DMS153 (cell line): ENCODE measurements at regions not wholly inside any gene's neighbourhood (a gene's known extent, or its start where the extent isn't known, plus 50 kb on each side); places are given as distances from the start of the nearest gene placed in this dataset.
"Not testable (repeated sequence)": the region's sequence is repeated elsewhere in the genome, so short reads cannot be mapped to it uniquely, and the experiment has no call there.

Experiments used
- DNase-seq: peaks from one replicate; lab custom pipeline; 2025; lab: John Stamatoyannopoulos, UW

DNA sequence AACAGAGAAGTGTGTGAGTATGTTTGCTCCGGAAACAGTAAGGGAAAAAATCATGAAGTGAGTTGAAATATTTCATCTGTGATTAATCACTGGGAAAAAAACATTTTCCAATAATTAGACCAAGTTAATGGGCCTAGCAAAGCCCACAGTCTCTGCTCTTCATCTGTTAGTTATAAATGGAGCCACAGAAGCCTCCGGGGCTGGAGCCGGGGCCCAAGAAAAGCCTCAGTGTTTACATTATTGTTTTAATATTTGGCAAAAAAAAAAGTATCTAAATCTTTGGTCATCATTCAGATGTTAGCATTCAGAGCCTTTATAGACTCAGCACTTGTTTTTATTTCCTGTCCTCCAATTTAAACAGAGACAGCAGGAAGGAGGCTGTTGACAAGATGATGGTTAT, 115.0 kb downstream of the UBE2U start:
- DNase-seq, result no peak

DNA sequence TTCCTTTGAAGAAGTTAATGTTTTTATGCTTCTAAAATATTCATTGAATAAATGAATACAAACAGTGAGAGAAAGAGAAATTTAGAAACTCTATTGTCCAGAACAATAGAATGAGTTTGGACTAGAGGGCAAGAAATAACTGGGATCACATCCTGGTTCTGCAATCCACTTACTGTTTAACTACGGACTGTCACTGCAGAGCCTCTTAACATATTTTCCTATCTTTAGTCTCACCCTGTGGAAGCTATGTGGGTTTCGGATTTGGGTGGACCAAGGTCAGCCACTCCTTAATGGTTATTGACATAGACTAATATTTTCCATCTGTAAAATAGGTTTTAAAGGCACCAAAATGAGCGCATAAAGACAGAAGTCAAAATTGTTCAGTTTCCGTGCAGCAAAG, 116.6 kb downstream of the UBE2U start:
- DNase-seq, result no peak

DNA sequence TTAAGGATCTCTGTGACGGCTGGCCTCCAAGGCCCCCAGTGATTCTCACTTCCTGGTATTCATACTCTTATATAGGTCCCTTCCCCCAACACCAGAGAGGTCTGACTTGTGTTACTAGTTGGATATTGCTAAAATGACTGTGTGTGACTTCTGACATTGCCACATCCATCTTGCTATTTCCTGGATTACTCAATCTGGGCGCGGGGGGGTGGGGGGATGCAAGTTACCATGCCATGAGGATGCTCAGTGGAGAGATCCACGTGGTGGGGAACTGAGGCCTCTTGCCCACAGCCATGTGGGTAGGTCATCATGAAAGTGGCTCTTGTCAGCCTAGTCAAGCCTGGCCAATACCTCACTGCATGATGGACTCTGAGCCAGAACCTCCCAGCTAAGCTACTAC, 117.0 kb downstream of the UBE2U start:
- DNase-seq, result no peak

DNA sequence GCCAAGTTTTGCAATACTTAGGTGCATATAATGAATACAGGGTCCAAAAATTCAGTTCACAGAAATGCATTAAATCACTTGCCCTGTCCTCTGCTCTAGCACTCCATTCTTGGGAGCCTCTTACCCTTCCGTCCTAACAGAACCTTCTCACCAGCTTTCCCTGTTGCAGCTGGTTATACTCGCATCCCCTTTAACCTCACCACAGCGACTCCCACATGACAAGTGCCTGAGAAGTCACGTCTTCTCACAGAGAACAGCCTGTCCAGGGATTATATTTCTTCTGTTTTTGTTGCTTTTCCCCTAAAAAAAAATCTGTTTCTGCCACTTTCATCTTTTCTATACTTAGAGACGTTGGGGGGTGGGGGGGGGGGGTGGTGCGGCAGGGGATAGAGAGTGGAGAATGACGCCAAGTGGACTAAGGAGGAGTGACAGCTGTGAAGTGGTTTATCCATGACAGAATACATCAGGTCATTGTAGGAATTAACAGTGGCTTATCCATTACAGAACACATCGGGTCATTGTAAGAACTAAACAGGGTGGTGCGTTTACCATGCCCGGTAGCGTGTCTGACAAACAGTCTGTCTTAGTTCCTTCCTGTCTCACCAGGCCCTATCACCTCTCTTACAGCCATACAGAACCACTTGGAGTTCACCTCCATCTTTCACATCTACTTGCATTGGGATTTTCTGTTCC, 117.6 kb downstream of the UBE2U start:
- no peak for DNase-seq

DNA sequence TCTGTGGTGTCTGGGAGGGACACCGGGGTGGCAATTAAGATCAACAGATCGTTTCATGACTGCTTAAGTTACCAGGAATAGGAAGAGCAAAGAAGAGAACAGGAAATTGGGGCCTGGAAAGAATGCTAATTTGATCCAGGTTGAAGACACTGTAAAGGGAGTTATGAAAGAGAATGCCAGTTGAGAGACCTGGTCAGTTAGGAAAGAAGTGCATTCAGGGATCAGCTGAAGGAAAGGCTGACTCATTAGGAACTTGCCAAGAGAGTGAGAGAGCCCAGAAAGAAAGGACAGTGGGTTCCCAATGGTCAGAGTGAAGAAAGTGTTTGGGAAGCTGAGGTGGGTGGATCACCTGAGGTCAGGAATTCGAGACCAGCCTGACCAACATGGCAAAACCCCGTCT, 119.6 kb downstream of the UBE2U start:
- no peak for DNase-seq

DNA sequence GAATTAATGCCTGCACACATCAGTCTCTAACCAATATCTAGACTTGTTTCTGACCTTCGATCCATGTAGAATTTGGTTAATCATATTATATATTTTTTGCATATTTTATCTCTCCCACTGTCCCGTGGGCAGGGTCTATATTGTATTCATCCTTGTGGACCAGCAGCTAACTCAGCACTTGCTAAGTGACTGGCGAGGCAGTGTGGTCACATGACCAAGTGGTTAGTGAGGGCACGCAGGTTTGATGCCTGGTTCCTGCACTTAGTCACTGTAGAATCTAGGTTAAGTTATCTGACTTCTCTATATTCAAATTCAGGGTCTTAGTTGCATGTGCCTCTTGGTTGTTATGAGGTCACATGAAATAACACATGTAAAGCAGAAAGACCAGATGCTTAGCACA, 120.5 kb downstream of the UBE2U start:
- no peak for DNase-seq

DNA sequence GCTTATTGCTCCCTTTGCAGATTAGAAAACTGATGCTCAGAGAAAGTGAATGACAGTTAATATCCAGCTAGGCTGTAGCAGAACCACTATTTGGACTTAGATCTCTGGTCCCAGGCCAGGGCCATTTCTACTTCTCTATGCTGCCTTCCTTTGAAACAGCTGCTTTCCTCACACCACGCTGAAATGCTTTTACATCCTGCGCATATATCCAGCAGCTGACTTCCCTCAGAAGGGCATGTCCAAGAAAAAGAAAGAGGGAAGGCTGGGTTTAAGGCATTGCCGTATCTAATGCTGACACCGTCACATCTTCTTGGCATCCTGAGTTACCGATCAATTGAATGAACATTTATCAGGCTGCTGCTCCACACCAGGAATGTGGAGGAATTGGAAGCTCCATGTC, 122.4 kb downstream of the UBE2U start:
- DNase-seq, result no peak

DNA sequence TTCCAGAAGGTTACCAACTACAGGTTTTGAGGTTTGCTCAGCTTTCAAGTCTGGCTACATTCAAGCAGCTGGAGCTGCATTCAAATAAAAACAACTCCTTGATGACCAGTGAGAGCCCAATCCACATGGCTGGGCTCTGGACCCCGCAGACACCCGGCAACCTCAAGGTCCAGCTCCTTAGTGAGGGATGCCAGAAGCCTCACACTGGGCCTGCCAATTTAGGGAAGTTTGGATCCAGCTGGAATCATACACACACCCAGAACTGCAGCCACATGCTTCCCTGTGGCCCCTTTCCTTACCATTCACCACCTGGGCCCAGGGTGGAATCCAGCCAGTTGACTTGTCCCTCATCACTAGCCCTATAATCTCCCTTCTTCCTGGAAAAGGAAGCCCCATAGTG, 123.7 kb downstream of the UBE2U start:
- DNase-seq, result no peak

DNA sequence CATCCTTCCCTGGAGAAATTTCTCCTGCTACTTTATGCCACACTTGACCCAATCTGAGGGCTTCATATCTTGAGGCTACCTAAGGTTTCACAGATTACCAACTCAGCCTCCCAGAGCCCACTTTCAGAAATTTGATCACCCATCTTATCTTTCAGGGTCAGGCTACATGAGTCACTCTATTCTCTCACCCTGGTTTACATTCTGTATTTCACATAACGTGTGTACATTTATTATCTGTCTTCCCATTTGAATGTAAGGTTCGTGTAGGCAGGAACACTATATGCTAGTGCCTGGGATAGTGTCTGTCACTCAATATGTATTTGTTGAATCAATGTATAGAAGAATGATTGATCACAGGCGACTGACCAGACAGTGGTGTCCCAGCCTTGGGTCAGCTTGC, 124.8 kb downstream of the UBE2U start:
- no peak for DNase-seq

DNA sequence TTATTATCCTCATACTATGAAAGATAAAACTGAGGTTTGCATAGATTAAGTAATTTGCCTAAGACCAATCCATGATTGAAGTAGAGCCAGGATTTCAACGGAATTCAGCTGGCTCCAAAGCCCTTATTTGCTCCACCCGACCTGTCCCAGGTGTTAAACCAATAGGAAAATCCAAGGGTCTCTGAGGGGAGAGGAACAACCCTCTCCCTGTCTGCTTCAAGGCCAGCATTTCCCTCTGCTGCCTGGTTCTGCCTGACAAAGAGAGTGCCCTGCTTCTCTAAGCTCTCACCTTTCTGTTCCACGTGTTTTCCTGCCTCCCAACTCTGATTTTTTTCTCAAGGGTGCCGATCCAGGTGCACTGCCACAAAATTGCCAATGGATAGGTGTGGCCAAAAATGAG, 127.4 kb downstream of the UBE2U start:
- no peak for DNase-seq

DNA sequence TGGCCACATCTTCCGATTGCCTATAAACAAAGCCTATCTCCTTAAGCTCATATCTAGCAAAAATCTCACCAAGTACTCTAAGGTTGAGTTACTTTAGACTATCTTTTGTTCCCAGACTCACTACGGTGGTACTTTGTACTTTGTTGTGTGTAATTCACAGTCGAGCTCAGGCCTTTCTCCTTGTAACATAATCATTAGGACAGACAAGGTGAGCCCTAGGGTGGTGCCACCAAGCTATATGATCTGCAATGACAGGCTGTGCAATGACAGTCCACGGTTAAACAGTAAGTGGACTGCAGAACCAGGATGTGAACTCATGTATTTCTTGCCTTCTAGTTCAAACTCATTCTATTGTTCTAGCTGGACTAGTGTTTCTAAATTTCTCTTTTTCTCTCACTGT, 132.2 kb downstream of the UBE2U start:
- no peak for DNase-seq

DNA sequence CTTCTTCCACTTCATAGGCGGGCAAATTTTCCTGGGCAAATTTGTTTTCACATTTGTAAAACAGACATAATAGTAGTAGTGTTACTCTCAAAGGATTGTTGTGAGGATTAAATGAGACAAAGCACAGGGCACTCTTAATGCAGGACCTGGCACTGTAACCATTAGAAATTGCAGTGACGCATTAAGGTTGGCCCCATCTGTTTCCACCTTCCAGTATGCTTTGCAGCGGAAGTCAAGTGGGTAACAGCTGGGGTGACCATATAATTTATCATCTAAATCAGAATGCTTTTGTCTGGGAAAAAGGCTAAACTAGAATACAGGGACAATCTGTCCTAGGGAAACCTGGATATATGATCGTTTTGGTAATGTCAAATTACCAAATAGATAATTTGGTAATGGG, 132.5 kb upstream of the CACHD1 start:
- DNase-seq, result no peak

DNA sequence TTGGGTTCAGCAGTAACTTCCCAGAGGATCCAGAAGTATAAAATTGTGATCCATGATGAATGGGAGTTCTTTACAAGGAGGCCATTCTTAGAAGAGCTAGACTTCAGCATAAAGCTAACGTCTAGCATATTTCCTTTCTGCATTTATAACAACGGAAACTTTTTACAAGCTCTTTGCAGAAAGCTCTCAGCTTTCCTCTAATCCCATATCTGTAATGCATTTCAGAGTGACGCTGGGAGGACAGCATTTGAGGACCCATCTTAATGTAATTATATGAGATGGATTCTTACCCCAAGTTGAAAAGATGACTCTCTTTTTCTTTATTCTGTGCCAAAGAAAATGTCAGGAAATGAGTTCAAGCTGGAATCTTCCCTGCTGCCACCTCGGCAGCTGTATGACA, 132.0 kb upstream of the CACHD1 start:
- no peak for DNase-seq

DNA sequence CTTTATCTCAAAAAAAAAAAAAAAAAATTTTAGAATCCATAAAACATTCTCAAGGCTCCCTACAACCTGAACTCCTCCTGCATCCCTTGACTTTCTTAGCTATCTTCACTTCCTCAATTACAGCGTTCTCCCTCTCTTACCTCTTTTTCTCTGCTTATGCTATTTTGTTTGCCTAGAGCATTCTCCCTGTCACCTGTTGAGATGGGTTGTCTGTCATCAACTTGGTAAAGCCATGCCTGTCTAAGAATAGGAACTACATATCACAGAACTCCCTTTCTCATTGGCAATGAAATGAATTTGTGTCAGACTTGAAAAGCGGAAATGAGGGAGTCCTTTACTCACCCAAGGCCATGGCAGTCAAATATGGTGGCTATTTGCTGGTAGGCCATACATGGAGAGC, 129.6 kb upstream of the CACHD1 start:
- DNase-seq, result no peak

DNA sequence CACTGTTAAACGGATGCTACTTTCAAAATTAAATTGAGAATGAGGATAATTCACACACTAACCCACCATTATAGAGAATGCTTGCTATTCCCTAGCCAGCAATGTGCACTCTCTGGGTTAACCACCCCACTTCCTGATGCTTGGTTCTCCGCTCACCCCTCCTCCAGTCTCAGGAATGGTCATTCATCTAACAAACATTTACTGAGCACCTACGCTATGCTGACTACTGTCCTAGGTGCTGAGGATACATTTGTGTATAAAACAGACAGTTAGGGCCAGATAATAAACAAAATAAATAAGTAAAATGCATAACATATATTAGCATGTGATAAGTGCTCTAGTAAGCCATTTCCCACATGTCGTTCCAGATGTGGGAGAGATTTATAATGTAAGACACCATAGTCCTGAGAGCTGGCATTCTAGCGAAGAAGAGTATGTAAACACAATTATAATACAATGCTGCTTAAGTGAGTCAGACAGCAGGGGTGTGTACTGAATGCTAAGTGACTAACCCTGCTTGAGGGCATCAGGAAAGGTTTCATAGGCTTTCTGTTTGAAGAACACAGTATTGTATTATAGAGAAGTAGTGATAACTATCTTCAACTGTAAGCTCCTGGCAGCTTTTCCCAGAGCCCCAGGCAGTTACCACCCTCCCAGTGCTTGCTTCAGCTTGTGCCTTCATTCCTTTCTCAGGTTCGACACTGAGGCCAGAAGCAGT, 126.7 kb upstream of the CACHD1 start:
- DNase-seq, result peak; percentile 59

DNA sequence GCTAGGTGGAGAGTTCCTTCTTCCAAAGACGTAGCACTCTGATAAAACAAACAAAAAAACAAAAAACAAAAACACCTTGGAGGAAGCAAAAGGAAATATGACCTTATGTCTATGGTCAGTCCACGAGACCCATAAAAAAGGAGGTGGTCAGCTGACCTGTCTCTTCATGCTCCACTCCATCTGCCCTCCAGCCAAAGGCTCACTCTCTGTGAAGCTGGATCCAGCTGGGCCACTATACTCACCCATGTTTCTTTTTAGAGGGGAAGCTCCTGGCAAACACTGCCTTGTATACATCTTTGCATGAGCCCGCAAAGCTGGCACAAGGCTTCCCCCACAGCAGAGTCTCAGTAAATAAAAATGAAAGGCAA, 126.1 kb upstream of the CACHD1 start:
- DNase-seq, result no peak

DNA sequence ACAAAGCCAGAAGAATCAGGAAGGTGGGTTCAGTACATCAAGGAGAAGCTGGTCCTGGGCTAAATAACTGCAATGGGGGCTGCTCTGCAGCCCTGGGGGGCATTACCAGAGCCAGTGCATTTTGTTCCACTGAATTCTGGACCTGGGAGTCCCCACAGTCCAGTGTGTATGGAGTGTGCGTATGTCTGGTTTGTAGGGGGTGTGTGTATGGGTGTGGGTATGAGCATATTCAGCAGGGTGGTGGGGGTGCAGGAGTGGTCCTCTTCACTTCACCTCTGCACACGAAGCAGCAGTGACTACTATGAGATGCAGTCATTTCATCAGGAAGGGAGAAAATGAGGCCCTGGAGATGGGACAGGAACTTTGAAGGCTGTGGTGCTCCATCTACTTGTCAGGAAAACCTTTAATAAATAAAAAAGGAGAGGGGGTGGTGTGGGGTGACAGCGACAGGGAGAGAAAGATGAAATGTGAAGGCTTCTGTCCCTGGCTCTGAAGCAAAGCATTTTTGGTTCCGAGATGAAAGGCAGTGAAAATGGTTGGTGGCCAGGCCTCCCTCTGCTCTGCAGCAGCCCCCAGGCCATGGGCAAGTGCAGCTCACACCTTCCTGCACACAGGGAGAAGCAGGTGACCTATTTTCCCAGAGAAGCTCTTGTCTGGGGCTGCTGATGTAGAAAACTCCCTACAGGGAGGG, 121.5 kb upstream of the CACHD1 start:
- no peak for DNase-seq

DNA sequence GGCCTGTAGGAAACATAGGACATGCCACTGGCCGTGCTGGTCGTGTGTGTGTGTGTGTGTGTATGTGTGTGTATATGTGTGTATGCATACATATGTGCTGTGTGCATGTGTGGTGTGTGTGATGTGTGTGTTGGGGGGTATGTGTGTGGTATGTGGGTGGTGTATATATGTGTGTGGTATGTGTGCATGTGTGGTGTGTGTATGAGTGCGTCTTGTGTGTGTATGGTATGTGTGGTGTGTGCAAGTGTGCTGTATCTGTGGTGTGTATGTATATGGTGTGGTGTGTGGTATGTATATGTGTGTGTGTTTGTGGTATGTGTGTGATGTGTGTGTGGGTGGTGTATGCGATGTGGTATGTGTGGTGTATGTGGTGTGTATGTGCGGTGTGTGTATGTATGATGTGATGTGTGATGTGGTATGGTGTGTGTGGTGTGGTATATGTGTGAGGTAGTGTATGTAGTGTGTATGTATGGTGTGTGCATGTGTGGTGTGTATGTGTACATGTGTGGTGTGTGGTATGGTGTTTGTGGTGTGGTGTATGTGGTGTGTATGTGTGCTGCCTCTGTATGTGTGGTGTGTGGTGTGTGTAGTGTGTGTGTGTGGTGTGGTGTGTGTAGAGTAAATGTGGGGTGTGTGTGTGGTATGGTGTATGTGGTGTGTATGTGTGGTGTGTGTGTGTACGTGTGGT, 120.8 kb upstream of the CACHD1 start:
- no peak for DNase-seq

DNA sequence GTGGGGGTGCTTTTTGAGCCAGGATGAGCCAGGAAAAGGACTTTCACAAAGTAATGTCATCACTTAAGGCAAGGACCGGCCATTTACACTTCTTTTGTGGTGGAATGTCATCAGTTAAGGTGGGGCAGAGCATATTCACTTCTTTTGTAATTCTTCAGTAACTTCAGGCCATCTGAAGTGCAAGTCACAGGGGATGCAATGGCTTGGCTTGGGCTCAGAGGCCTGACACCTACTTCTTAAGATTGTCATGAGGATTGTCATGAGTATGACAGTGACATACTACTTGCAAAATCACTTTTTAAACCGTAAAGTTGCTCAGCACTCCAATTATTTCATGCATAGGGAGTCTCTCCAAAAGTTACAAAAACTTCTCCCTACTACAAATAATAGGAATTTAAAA, 114.4 kb upstream of the CACHD1 start:
- not testable (repeated sequence) for DNase-seq

DNA sequence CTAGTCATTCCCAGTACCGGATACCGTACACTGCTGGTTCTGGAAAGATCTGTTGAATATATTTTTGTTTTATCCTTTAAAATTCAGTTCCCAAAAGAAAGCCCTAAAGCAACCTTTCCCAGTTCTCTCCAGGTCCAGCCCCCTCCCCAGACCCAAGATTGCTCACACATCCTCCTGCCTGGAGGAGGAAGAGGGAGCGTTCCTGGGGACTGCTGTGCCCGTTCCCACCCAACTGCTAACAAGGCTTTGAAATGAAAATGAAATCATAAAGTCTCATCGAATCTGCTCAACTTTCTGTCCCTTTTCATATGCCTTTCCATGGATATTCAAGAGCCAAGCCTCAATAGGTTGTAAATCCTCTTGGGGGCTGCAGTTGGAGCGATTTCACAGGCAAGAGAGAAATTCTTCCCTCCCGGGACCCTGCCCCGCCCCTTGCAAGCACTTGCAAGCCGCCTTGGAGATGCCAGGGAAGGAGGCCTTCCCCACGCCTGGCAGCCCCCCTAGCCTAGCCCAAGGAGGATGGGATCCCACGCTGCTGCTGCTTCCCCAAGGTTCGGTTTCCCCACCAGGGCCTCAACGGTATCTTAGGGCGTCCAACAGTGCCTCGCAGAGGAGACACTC, 113.2 kb upstream of the CACHD1 start:
- no peak for DNase-seq

DNA sequence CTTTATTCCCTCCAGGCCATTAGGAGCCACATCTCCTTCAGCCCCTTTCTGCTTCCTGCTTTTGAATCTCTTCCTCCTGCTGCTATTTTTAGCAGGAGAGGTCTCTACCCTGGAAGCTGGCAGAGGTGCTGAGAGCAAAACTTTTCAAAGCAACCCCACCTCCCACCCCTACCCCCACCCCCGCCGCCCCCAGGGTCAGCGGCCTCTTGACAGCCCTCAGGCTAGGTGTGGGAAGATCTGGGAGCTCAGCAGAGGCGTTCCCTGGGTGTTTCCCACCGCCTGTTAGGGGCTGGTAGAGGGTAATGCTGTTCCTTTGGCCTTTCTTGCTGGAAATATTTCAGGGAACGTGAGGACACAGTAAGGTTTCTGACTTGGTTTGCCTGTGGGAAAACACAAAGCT, 112.5 kb upstream of the CACHD1 start:
- no peak for DNase-seq

DNA sequence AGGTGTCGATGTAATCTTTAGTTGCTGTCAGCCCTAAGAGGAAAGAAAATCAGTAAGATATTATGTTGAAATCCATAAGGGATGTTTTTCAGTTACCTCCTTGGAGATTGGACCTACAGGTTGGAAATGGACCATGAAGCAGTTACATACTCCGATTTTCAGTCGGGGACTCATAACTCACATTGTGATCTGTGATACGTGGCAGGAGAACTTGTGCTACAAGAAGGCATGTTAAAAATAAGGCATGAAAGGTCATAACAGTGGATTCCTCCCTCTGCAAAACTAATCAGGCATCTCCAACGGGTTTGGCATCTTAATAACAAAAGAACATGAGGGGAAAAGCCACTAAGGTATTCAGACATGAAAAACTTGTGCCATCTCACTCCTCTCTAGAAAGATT, 111.2 kb upstream of the CACHD1 start:
- DNase-seq, result no peak
